Bronchial epithelial cell (primary cell): ENCODE measurements at regions not wholly inside any gene's neighbourhood (a gene's known extent, or its start where the extent isn't known, plus 50 kb on each side); places are given as distances from the start of the nearest gene placed in this dataset.

Experiments
- DNase-seq: peaks from one replicate; pipeline ENCODE4 v3.0.0-alpha.2; 2010; ENCODE audit warnings: low read depth
- FAIRE-seq: peaks from 2 replicates; lab custom pipeline; 2011; peaks lifted over from hg19 to GRCh38; lab: Jason Lieb, UNC
- H3K27me3 ChIP-seq: 2 replicates; pipeline ENCODE4 v1.5.1; 2011; ENCODE audit warnings: low read length; ENCODE audit not compliant: control insufficient read depth, insufficient read depth
- H3K36me3 ChIP-seq: 2 replicates; pipeline ENCODE4 v1.5.1; 2011; ENCODE audit warnings: low read length; ENCODE audit not compliant: control insufficient read depth, insufficient read depth
- H3K4me3 ChIP-seq: 2 replicates; pipeline ENCODE4 v1.5.1; 2011; ENCODE audit warnings: mild to moderate bottlenecking, low read depth, low read length, control low read depth
- CTCF ChIP-seq: IDR thresholded peaks from 2 replicates; pipeline ENCODE4 v1.5.1; 2011; ENCODE audit warnings: mild to moderate bottlenecking, moderate library complexity, low read length, control low read depth, inconsistent platforms; ENCODE audit not compliant: insufficient read depth, severe bottlenecking

- FAIRE-seq = peak; percentile 36
- no peak for TF ChIP-seq CTCF
- H3K36me3 ChIP-seq = no peaks in the 10 kb centered on the region
Measured at GRCh38 chr18:8458546-8459215, 150.6 kb upstream of the RAB12 start.

GRCh38 chr18:8460748-8461147 is 148.5 kb upstream of the RAB12 start:
- Histone ChIP-seq H3K4me3 (no peak overlapping the region), H3K27me3 (peaks cover 1% of the 10 kb centered on the region), H3K36me3 (no peaks in the 10 kb centered on the region)
- DNase-seq (peak; percentile 65), FAIRE-seq (peak; percentile 72)
- TF ChIP-seq CTCF = no peak

More at GRCh38 chr18:8458546-8459215, 150.6 kb upstream of the RAB12 start:
- no peak for DNase-seq
- no peak overlapping the region for H3K4me3 ChIP-seq
- H3K27me3 ChIP-seq = peaks cover 2% of the 10 kb centered on the region

DNA sequence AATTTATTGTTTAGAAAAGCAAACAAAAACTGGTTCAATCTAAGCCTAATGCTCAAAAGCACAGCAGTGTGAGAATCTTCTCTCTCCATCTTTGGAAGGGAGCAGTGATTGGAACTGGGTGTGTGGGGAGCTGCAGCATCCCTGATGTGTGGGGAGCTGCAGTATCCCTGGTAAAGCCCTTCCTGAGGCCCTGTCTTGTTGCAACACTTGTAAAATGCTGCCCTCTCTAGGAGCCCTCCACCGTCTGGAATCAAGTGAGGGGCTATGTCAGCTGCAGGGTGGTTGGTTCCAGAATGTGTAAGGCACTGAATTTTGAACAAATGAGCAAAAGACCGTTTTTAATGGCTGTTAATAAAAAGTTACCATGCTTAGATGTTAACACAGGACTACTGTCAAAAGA is 147.7 kb upstream of the RAB12 start:
- no peak for FAIRE-seq
- Histone ChIP-seq H3K27me3 (no peaks in the 10 kb centered on the region), H3K4me3 (no peak overlapping the region), H3K36me3 (no peaks in the 10 kb centered on the region)
- TF ChIP-seq CTCF = no peak
- no peak for DNase-seq

GRCh38 chr18:8462651-8463185 is 146.5 kb upstream of the RAB12 start:
- no peak for DNase-seq
- no peak for FAIRE-seq
- Histone ChIP-seq H3K27me3 (no peaks in the 10 kb centered on the region), H3K4me3 (no peak overlapping the region), H3K36me3 (no peaks in the 10 kb centered on the region)
- TF ChIP-seq CTCF = no peak

DNA sequence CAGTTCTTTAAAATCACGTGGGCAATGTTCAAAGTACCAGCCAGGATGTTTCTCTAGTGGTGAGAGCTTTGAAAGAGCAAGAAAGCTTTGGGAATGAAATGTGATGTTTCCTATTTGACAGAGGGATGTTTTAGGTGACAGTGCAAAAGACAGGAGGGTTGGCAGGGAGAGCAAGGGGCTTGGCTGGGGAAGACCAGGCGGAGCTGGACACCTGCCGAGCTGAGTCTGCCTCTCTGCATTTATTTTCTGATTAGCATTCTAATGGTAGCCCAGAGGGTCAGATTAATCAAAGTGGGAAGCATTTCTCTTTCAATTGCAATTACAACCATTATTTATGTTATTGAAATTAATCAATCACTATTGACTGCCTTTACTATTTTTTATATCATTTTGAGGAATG is 145.4 kb upstream of the RAB12 start:
- no peaks in the 10 kb centered on the region for H3K36me3 ChIP-seq
- no peaks in the 10 kb centered on the region for H3K27me3 ChIP-seq
- no peak overlapping the region for H3K4me3 ChIP-seq
- TF ChIP-seq CTCF = no peak
- no peak for FAIRE-seq
- DNase-seq = no peak

DNA sequence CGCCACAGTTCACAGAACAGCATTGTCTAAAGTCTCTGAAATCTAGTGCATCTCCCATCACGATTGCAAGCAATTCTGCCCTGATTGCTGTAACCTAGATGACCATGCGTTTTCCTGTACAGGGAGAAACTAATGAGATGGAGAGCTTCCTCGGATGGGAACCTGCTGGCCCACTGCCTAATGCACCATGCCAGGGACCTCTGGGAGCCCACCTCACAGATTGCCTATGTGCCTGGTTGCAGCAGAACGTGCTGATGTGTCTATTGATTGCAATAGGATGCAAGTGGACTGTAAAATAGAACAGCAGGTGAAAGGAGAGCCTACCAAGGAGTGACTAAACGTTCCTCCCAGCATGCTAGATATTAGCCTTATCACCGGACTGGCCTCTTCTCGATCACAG is 141.0 kb upstream of the RAB12 start:
- TF ChIP-seq CTCF = no peak
- FAIRE-seq (no peak), DNase-seq (no peak)
- H3K4me3 ChIP-seq = no peak overlapping the region
- H3K36me3 ChIP-seq = no peaks in the 10 kb centered on the region
- no peaks in the 10 kb centered on the region for H3K27me3 ChIP-seq
